ENCODE measurements at regions not wholly inside any gene's neighbourhood (a gene's known extent, or its start where the extent isn't known, plus 50 kb on each side); places are given as distances from the start of the nearest gene placed in this dataset.

DNA sequence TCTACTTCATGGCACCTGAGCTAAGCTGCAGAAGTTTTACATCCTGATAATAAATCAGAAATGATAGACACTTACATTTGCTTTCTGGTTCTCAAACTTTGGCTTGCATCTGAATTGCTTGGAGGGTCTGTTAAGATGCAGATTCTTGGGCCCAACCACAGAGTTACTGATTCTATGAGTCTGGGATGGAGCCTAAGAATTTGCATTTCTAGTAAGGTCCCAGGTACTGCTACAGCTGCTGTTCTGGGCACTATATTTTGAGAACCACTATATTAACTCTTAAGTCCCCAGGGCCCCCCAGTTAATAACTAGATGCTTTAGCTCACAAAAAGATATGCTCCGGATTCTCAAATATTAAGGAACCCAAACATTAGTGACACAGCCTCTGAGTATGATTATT, 69.8 kb upstream of the DAB2 start:
- in situ Hi-C loops (cut with HindIII; ENCODE audit: low sequenced_read_pairs) = no loop called here
- TF ChIP-seq, protein P1, sequence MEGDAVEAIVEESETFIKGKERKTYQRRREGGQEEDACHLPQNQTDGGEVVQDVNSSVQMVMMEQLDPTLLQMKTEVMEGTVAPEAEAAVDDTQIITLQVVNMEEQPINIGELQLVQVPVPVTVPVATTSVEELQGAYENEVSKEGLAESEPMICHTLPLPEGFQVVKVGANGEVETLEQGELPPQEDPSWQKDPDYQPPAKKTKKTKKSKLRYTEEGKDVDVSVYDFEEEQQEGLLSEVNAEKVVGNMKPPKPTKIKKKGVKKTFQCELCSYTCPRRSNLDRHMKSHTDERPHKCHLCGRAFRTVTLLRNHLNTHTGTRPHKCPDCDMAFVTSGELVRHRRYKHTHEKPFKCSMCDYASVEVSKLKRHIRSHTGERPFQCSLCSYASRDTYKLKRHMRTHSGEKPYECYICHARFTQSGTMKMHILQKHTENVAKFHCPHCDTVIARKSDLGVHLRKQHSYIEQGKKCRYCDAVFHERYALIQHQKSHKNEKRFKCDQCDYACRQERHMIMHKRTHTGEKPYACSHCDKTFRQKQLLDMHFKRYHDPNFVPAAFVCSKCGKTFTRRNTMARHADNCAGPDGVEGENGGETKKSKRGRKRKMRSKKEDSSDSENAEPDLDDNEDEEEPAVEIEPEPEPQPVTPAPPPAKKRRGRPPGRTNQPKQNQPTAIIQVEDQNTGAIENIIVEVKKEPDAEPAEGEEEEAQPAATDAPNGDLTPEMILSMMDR (IDR thresholded peaks at IDR 0.05; ENCODE audit: low read depth, low read length) = no peak
- DNase-seq (ENCODE audit: low read depth, low spot score) = no peak
- no peak overlapping the region for H3K4me3 ChIP-seq (ENCODE audit: low read depth, low read length)

DNA sequence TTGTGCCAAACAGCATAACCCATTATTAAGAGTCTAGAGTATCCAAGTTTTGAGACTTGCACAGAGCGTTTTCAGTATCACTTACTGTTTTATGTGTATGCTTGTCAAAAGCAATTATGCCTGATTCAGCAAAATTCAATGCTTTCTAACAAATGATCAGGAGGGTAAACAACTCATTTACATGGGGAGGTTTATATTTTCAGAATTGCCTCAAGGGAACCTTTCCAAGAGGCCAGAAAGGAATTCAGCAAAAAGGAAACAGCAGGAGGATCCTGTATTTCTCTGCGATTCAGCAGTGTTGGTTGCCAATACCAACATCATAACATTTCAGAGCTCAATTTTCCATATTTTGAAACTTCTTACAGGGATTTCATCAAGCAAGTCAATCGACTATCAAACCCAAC, 69.3 kb upstream of the DAB2 start:
- TF ChIP-seq, protein P1 (IDR thresholded peaks at IDR 0.05; ENCODE audit: low read depth, low read length) = no peak
- DNase-seq (ENCODE audit: low read depth, low spot score) = peak; percentile 67
- H3K4me3 ChIP-seq (ENCODE audit: low read depth, low read length) = no peak overlapping the region
- in situ Hi-C loops (cut with HindIII; ENCODE audit: low sequenced_read_pairs) = no loop called here

DNA sequence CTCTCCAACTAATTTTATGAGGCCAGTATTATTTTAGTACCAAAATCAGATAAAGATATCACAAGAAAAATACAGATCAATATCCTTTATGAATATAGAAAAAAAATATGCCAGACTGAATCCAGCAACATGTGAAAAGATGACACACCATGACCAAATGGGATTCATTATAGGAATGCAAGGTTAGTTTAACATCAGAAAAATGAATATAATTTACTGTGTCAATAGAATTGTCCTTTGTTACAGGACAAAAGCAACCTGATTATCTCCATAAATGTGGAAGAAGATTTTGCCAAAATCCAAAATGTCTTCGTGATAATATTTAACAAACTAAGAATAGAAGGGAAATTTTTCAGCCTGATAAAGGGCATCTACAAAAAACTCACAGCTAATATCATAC, 66.4 kb upstream of the DAB2 start:
- no peak overlapping the region for H3K4me3 ChIP-seq (ENCODE audit: low read depth, low read length)
- no peak for DNase-seq (ENCODE audit: low read depth, low spot score)
- in situ Hi-C loops (cut with HindIII; ENCODE audit: low sequenced_read_pairs) = no loop called here
- TF ChIP-seq, protein P1 (IDR thresholded peaks at IDR 0.05; ENCODE audit: low read depth, low read length) = no peak

DNA sequence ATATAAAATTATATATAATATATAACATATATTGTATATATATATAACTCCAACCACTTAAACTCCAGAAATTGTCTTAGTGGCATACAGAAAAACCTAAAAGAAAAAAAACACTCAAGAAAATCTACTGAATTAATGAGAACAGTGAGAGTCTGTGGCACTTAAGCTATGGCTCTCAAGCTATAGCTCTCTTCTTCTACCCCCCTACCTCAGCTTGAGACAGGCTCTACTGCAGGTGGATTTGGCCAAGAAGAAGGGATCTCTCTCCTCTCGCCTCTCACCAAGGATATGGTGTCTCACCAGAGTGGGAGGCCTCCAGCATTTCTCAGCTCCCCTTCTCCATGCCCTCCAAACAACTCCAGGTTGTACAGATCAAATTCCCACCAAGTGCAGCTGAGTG, 64.5 kb upstream of the DAB2 start:
- no peak for DNase-seq (ENCODE audit: low read depth, low spot score)
- TF ChIP-seq, protein P1 (IDR thresholded peaks at IDR 0.05; ENCODE audit: low read depth, low read length) = no peak
- in situ Hi-C loops (cut with HindIII; ENCODE audit: low sequenced_read_pairs) = no loop called here
- H3K4me3 ChIP-seq (ENCODE audit: low read depth, low read length) = no peak overlapping the region

DNA sequence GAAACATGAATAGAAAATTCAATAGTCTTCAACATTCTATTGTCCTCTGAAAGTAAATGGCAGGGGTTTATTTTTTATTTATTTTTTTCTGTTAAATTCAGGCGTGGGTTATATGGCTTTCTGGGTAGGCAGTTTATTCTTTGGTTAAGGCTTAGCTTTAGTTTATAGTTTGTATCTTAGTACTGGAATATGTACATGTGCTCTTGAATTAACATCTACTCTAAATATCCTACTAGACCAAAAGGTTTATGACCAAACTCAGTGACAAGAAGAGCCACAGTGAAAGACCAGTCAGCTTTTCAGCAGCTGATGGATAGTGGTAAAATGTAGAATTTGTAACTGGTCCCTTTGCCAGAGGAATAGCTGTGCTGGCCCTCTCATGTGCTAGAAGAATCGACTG, 62.0 kb upstream of the DAB2 start:
- TF ChIP-seq, protein P1 (IDR thresholded peaks at IDR 0.05; ENCODE audit: low read depth, low read length) = no peak
- in situ Hi-C loops (cut with HindIII; ENCODE audit: low sequenced_read_pairs) = no loop called here
- DNase-seq (ENCODE audit: low read depth, low spot score) = no peak
- no peak overlapping the region for H3K4me3 ChIP-seq (ENCODE audit: low read depth, low read length)

DNA sequence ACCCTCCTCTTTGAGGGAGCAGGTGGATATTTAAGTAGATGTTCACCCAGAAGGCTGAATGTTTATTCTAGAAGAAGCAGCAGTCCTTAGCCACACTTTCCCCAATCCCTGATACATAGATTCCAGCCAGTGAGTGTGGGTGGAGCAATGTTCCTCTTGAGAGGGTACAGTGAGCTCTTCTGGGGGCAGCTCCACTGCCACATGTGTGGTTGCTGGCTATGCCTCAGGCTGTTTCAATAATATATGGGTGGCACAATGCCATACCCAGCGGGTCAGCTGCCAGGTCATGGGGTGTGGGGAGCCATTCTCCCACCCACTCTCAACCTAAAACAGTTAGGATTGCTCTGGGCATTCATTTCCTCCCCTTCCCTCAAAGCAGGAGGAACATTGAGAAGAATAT, 61.6 kb upstream of the DAB2 start:
- DNase-seq (ENCODE audit: low read depth, low spot score) = no peak
- TF ChIP-seq, protein P1 (IDR thresholded peaks at IDR 0.05; ENCODE audit: low read depth, low read length) = no peak
- H3K4me3 ChIP-seq (ENCODE audit: low read depth, low read length) = no peak overlapping the region
- in situ Hi-C loops (cut with HindIII; ENCODE audit: low sequenced_read_pairs) = no loop called here

DNA sequence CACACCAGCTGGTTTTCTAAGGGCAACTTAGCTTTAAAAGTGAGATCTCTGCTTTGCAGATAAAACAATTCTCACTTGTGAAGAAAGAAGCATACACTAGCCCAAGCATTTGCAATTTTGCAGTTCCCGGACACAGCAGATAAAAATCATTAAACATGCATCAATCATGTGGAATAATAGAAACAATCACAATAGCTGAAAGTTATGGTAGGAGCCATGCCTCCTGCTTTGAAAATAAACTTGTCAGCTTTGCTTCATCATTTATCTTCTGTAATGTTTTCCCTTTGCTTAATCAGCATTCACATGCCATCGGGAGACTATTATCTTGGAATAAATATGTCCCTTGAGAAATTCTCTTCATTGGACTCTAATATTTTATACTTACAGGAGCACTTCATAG, 60.3 kb upstream of the DAB2 start:
- TF ChIP-seq, protein P1 (IDR thresholded peaks at IDR 0.05; ENCODE audit: low read depth, low read length) = no peak
- in situ Hi-C loops (cut with HindIII; ENCODE audit: low sequenced_read_pairs) = no loop called here
- H3K4me3 ChIP-seq (ENCODE audit: low read depth, low read length) = no peak overlapping the region
- DNase-seq (ENCODE audit: low read depth, low spot score) = no peak
